Endothelial cell (in vitro differentiated cells): ENCODE measurements at regions not wholly inside any gene's neighbourhood (a gene's known extent, or its start where the extent isn't known, plus 50 kb on each side); places are given as distances from the start of the nearest gene placed in this dataset.

Experiments
- DNase-seq: peaks from one replicate; pipeline ENCODE4 v3.0.0; 2021; ENCODE audit warnings: low spot score
- H3K27ac Mint-ChIP-seq: one replicate; pipeline ENCODE4 v1.8.0; 2021; ENCODE audit warnings: mixed read lengths, inconsistent platforms; ENCODE audit not compliant: unreplicated experiment
- H3K27me3 Mint-ChIP-seq: one replicate; pipeline ENCODE4 v1.8.0; 2021; ENCODE audit warnings: mild to moderate bottlenecking, moderate library complexity, mixed read lengths, inconsistent platforms; ENCODE audit not compliant: unreplicated experiment
- H3K36me3 Mint-ChIP-seq: one replicate; pipeline ENCODE4 v1.8.0; 2021; ENCODE audit warnings: mild to moderate bottlenecking, low read depth, mixed read lengths, inconsistent platforms; ENCODE audit not compliant: unreplicated experiment
- H3K4me1 Mint-ChIP-seq: one replicate; pipeline ENCODE4 v1.8.0; 2021; ENCODE audit warnings: mild to moderate bottlenecking, mixed read lengths, inconsistent platforms; ENCODE audit not compliant: unreplicated experiment
- H3K4me3 Mint-ChIP-seq: one replicate; pipeline ENCODE4 v1.8.0; 2021; ENCODE audit warnings: mild to moderate bottlenecking, mixed read lengths, inconsistent platforms; ENCODE audit not compliant: unreplicated experiment
- H3K9me3 Mint-ChIP-seq: one replicate; pipeline ENCODE4 v1.8.0; 2021; ENCODE audit warnings: mixed read lengths, inconsistent platforms; ENCODE audit not compliant: unreplicated experiment
- TF ChIP-seq, protein P1 (sequence below): fragments of 200-600 bp; sonication (generic); IDR thresholded peaks from one replicate; pipeline ENCODE4 v1.5.0; 2021; ENCODE audit warnings: antibody characterized with exemption; ENCODE audit not compliant: unreplicated experiment

- DNase-seq = no peak
- TF ChIP-seq, protein P1, sequence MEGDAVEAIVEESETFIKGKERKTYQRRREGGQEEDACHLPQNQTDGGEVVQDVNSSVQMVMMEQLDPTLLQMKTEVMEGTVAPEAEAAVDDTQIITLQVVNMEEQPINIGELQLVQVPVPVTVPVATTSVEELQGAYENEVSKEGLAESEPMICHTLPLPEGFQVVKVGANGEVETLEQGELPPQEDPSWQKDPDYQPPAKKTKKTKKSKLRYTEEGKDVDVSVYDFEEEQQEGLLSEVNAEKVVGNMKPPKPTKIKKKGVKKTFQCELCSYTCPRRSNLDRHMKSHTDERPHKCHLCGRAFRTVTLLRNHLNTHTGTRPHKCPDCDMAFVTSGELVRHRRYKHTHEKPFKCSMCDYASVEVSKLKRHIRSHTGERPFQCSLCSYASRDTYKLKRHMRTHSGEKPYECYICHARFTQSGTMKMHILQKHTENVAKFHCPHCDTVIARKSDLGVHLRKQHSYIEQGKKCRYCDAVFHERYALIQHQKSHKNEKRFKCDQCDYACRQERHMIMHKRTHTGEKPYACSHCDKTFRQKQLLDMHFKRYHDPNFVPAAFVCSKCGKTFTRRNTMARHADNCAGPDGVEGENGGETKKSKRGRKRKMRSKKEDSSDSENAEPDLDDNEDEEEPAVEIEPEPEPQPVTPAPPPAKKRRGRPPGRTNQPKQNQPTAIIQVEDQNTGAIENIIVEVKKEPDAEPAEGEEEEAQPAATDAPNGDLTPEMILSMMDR = no peak
- no peaks in the 10 kb centered on the region for H3K36me3 Mint-ChIP-seq
- H3K4me3 Mint-ChIP-seq = no peak overlapping the region
- no peaks in the 10 kb centered on the region for H3K27me3 Mint-ChIP-seq
- H3K9me3 Mint-ChIP-seq = no peaks in the 10 kb centered on the region
- H3K4me1 Mint-ChIP-seq = peaks cover 13% of the 10 kb centered on the region
- H3K27ac Mint-ChIP-seq = no peak overlapping the region
These were observed 88.6 kb downstream of the LIPG start for GRCh38 chr18:49650426-49650891.

- DNase-seq = no peak
- Mint-ChIP-seq H3K36me3 (no peaks in the 10 kb centered on the region), H3K9me3 (no peaks in the 10 kb centered on the region), H3K27me3 (no peaks in the 10 kb centered on the region), H3K4me3 (no peak overlapping the region), H3K4me1 (peaks cover 11% of the 10 kb centered on the region), H3K27ac (no peak overlapping the region)
- TF ChIP-seq, protein P1 = peak; percentile 9
These were observed 87.0 kb downstream of the LIPG start for GRCh38 chr18:49648811-49649210.
